HG02588 (cell line): ENCODE measurements at regions not wholly inside any gene's neighbourhood (a gene's known extent, or its start where the extent isn't known, plus 50 kb on each side); places are given as distances from the start of the nearest gene placed in this dataset.
"Not testable (repeated sequence)": the region's sequence is repeated elsewhere in the genome, so short reads cannot be mapped to it uniquely, and the experiment has no call there.

Source experiments
- ATAC-seq: cut with Tn5 transposase; IDR thresholded peaks from one replicate; pipeline ENCODE4 v1.9.1; 2021; ENCODE audit warnings: mild to moderate bottlenecking, moderate library complexity; ENCODE audit not compliant: unreplicated experiment

DNA sequence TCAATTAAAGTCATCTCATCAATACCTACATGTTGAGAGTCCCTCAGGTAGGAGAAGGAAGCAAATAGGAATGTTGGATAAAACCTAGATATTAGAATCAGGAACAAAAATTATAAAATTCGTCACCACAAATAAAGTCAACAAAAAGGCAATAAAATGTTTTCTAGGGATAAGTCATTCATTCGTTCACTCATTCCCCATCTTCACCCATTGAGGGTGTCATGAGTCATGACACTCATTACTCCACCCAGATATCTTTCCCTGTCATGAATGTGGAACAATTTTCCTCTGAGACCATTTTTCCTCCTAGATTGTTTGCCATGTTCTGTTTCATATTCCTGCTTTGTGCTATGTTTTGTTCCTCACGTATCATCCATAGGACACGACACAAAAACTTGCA lies 50.9 kb upstream of the OLIG3 start:
- ATAC-seq: no peak

DNA sequence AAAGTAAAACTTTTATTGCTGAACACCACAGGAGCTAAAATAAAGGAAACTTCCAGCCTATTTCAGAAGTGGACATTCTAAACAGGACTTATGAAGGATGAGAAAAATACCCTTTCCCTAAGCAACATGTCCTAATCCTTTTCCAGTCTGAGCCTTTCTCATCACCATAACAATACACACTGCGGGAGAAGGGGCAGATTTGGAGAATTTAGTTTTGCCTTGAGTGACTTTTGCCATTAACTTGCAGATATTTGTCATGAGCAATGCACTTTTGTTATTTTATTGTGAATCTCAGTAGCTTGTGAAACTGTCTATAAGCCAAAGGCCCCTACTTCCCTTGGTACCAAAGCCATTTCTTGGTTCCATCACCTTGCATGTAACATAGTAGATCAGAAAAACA lies 53.0 kb upstream of the OLIG3 start:
- ATAC-seq: no peak

DNA sequence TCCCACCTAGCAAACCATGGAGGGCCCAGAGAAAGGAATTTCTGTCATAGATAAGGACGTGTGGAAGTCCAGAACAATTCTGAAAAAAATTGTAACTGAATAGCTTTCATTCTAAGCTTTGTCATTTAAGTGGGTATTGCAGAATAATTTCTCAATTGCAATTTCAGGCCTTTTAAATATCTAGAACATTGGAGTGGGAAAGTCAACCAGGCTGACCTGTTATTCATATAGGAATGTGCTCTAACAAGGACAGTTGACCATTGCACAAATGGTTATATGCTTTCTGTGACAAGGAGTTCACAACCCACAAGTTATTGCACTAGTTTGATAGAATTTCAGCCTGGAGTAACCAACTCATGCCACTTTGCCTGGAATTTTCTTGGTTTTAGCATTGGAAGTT lies 53.4 kb upstream of the OLIG3 start:
- no peak for ATAC-seq

DNA sequence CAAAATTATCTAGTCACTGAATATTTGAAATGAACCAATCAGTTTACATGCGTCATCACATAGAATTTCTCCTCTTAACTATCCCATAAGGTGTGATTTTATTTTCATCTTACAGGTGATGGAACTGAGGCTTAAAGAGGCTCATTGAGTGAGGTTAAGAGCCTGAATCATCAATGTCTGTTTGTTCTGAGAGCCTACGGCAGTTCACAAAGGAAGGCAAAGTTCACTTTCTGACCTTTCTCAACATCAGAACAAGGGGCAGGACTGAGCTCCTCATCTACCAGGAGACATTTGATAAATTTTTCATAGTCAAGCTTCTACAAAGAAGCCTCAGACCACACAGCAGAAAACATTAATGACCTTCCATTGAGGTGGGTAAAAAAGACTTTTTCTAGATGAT lies 54.9 kb upstream of the OLIG3 start:
- no peak for ATAC-seq

DNA sequence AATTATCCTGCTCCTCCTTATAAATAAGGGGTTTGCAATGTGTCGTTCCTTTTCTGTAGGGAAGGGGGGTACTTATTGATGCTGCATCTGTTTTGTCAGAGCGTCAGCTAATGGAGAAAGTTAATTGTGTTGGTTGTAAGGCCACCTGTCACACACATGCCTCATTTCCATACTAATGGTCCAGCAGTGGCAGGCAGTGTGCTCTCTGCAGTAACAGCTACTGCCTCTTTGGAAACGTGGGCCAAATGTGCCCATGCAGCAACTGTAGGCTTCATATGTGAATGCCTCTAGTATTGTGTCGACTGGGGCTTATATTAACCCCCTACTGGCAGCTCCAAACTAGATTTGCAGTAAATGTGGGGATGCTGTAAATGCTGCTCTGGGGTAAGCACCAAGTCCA lies 56.3 kb upstream of the OLIG3 start:
- no peak for ATAC-seq

DNA sequence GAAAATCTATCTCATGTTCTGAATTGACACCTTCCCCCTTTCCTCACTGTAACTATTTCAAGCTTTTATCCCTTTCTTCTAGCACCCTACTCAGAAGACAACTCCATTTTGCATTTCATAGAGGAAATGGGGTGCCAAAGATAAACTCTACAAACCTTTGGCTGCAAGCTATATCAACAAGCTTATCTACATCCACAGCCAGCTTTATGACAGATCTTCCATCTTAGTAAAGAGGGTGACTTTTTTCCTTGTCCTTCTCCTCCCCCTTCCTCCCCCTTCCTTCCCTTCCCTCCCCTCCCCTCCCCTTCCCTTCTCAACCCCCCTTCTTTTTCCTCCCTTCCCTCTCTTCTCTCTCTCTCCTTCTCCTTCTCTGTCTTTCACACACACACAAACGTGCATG lies 58.0 kb upstream of the OLIG3 start:
- ATAC-seq: no peak

DNA sequence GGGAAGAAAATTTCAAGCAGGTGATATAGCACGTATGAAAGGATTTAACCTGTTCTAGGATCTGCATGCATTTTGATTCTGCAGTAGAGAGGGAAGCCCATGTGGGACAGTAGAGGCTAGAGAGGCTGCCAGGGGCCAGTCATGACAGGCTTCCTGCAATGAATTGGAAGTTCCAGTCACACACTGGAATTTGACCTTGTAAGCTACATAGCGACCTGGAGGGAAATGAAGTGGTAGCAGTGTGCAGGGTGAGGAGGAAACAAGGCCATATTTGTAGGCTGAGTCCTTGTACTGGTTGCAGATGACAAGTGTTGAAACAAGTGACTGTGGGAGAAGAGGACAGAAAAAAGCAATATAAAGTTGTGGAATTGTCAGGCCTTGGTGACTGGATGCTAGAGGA lies 58.6 kb upstream of the OLIG3 start:
- ATAC-seq: no peak

DNA sequence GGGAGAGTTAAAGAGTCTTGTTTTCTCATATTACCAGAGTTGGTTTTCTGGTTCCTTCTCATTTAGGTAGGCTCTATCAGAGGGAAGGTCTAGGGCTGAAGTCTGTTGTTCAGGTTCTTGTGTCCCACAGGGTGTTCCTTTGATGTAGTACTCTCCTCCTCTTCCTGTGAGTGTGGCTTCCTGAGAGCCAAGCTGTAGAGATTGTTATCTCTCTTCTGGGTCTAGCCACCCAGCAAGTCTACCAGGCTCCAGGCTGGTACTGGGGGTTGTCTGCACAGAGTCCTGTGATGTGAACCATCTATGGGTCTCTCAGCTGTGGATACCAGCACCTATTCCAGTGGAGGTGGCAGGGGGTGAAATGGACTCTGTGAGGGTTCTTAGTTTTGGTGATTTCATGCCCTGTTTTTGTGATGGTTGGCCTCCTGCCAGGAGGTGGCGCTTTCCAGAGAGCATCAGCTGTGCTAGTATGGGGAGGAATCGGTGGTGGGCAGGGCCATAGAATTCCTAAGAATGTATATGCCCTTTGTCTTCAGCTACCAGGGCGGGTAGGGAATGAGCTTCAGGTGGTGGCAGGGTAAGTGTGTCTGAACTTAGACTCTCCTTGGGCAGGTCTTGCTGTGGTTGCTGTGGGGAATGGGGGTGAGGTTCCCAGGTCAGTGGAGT lies 65.5 kb upstream of the OLIG3 start:
- ATAC-seq: not testable (repeated sequence)

DNA sequence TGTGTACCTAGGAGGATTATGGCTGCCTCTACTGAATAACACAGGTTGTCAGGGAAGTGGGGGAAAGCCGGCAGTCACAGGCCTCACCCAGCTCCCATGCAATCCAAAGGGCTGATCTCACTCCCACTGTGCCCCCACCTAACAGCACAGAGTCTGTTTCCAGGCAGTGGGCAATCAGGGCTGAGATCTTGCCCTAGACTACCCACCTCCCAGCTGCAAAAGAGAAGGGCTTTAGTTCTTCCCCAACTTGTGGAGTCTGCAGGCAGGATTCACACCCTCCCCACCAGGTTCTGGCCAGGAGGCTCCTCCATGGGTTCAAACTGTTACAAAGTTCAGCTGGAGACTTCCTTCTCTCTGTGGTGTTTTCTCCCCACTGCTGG lies 66.0 kb upstream of the OLIG3 start:
- no peak for ATAC-seq

DNA sequence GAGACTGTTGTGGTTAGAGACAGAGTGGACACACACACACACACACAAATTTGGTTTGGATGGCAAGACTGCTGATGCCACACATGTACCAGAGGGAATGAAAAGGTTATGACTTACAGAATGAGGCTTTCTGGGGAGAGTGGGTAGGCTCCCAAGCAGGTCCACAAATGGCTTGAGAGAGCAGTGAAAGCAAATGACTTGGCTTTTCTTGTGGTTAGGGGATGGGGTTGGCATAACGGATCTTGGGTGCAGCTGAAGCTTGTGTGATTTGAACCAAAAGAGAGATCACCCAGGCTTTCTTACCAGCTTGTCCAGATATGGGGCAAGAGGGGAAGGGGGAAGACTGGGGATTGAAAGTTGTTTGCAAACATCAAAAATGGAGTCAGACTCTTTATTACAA lies 73.9 kb upstream of the OLIG3 start:
- no peak for ATAC-seq

DNA sequence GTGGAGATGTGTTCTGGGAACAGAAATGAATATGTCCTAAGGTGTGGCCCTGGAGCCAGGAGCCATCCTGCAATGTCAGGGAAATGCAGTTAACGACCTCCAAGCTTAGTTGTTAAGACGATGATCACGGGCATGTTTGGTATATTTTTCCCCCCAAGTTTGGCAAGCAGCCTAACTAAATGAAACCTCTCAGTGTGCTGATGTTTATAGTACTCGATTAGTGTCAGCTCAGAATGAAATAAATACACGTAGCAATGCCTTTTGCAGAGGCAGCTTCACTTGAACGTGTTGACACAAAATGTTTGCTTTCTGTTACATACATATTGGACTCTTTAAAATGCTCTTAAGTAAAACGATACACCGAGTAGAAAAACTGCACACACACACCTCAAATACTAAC lies 76.2 kb upstream of the OLIG3 start:
- ATAC-seq: no peak

DNA sequence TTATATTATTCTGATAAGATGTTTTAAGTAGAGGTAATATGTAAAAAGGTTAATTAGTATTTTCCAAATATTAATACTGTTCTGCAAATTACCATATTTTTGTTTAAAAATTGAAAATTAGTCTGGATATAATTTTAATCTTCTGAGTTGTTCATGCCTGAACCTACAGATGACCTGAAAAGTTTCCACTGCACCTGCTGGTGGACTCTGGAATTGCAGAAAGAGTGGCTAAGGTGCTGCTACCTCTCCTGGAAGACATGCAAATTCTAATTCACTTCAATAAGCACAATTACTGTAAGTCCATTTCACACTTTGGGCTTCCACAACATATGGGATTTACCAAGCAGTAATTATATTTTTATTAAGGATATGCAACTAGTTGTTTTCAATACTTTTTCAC lies 77.7 kb upstream of the OLIG3 start:
- peak; percentile 67 for ATAC-seq

DNA sequence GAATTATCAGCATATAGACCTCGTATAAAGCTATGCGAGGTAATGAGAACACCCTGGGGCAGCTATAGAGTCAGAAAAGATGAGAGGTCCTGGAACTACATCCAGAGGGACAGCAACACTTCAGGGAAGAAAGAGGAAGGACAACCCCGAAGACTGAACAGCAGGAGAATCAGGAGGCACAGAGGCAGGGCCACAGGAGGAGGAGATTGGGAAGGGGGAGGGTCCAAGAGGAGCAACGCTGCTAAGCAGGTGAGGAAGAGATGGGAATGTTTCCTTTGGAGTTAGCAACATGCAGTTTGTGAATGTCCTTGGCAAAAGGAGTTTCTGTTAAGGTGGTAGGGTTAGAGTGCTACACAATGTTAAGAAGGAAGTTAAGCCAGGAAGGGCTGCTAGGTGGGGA lies 79.5 kb upstream of the OLIG3 start:
- no peak for ATAC-seq

DNA sequence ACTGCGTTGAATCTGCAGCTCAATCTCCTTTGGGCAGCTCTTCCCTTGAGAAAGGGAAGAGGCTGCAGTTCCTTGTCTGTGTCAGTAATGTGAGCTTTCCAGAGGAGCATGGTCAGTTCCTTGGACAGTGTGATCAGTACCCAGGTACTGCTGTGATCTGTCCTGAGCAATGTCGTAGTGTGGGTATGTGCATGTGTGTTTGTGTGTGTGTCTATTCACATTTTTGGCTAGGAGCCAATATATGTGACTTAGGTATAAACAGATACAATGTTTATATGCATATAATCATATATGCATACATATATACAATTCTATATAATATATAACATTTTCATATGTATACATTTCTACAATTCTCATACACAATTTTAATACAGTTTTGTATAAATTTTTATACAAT lies 85.4 kb upstream of the OLIG3 start:
- ATAC-seq: no peak

DNA sequence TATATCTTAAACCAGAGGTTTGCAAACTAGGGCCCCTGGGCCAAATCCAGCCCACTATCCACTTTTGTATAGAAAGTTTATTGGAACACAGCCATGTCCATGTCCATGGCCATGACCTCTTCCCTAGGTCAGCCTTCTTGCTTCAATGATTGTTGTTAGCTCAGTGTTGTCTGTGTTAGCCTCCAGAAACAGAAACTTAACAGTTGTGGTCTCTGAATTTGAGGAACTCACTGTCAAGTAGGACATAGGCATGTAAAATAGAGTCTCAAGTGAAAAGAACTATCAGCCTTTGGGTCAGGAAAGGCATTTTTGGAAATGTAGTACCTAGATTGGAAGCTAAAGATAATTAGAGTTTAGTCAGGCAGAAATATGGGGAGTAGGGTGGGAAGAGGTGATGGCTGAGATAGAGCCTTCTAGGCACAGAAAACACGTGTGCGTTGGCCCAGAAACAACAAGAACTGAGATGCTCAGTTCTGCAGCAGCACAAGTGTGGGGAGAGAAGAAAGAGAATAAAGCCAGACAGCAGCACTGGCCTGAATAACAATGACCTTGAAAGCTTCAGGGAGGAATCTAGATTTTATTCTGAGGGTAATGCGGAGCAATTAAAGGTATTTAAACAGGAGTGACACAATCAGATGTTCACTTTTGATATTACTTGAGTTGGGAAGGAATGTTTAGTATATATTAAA lies 87.0 kb upstream of the OLIG3 start:
- ATAC-seq: no peak

DNA sequence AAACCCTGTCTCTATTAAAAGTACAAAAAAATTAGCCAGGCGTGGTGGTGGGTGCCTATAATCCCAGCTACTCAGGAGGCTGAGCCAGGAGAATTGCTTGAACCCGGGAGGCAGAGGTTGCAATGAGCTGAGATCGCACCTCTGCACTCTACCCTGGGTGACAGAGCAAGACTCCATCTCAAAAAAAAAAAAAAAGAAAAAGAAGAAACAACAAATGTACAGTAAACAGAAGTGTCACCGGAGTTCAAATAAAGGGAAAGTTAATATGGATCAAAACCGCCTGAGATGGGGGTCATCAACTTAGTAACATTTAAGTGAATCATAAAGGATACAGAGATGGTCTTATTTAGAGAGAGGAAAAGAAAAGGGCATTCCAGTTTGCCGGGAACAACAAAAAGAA lies 89.3 kb upstream of the OLIG3 start:
- ATAC-seq: not testable (repeated sequence)

DNA sequence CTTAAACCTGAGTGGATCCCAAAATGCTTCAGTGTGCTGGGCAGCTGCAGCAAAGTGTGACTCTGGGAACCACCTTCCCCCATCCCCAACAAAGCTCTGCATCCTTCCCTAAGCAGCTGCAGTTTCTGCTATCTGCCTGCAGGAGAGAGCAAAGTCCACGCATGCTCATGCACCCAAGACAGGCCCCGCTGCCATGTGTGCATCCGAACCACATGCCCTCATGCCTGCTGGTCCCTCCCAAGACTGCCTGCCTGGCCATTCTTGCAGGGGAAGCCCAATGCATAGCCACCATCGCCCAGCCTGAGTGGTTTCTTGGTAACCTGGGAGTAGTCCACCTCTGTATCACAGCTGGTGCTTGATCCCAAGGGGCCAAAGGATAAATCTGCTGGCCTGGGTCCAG lies 94.3 kb upstream of the OLIG3 start:
- no peak for ATAC-seq

DNA sequence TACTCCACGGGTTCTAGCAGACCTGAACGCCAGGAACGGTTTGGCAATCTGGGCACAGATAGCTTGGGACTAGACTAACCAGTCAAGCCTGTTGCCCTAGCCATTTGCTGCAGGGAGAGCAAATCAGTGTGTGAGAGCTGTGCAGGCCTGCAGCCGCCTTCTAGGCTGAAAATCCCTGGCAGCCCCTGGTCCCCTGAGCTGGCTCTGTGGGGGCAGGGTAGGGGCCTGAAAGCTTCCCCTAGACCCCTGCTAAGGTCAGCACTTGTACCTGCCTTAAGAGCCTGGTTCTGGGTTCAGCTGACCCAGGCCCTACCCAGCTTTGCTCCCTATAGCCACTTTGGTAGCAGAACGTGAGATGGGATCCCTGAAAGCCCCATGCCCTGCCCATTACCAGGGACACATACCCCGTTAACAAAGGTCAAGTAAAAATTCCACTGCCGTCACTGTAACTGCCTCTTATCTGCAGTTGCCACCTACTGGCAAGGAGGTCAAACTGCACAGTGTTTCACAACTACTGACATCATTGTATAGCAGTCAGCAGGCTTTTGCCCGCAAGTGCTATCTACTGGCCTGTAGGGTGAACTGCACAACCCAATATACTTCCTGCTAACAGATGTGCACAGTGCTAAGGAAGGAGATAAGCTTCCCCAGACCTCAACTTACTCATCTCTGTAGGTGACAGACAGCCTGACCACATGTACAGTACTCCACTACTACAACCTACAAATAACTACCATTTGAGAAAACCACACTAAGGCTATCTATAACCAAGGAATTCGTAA lies 95.1 kb upstream of the OLIG3 start:
- ATAC-seq: peak; percentile 99

DNA sequence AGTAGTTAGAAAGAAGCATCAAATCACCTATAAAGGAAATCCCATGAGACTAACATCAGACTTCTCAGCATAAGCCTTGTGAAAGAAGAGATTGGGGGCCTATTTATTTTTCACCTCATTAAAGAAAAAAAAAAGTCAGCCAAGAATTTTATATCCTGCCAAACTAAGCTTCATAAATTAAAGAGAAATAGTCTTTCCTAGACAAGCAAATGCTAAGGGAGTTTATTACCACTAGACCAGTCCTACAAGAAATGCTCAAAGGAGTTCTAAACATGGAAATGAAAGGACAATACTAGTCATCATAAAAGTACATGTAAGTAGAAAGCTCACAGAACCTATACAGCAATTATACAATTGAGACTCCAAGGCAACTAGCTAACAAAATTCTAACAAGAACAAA lies 96.5 kb upstream of the OLIG3 start:
- ATAC-seq: no peak

DNA sequence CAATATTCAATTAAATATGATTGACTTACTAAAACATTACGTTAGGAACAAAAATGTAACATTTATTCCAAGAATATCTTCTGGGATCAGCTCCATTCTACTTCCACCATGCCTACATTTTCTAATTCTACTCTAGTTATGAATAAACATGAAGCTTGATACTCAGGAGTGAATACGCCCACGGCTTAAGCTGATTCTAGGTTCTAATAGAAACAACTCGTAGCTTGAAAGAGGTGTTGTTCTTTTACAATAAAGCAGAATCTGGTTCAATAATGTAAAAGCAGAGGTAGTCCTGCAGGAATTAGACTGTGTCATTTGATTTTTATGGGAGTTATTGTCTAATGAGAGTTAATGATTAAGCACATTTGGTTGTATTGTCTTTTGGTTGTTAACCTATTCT lies 107.3 kb upstream of the OLIG3 start:
- no peak for ATAC-seq

DNA sequence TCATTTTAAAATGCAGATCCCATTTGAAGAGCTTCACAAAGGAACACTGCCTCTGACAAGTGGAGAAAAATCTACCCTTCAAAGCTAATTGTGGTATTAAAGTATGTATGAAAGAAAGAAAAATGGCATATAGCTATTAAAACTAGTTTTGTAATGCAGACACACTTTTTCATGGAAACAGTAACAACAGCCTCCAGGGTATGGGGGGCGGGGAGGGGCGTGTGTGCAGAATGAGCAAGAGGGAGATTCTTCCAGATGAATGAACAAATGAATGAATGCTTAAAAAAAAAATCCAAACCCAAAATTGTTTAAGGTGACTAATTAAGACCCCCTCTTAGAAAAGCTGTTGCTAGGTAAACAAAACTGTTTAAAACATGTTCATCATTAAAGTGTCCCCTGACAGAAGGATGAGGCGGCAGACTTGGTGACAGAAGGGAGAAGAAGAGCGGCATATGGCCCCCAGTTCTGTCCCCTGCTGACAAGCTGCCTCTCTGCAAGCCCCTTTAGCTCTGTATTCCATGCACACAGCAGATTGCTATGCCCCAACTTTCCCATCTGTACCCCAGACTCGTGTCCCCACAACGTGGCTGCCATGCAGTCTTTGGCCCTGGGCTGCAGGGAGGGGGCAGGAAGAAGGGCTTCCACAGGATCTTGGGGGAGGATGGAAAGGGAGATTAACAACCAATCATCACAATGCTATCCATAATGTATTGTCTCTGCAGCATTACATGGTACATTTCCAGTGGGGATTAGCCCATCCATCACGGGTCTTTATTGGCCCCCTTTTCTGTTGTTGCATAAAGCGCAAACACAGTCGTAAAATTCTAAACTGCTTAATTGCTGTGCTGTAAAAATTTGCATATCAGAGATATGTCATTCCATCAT lies 108.4 kb upstream of the OLIG3 start:
- no peak for ATAC-seq
